Gastroesophageal sphincter (tissue), 4 donors: ENCODE measurements at regions not wholly inside any gene's neighbourhood (a gene's known extent, or its start where the extent isn't known, plus 50 kb on each side); places are given as distances from the start of the nearest gene placed in this dataset.

Source experiments
- ATAC-seq: fragments of 150-250 bp; one replicate; pipeline ENCODE4 v1.9.1; 2016; ENCODE audit warnings: mild to moderate bottlenecking, moderate library complexity
- H3K27ac ChIP-seq, 4 donors: fragments of 200-600 bp; sonication (generic) in 3 of 4; 1 replicate in 3 of 4; 2 replicates in 1 of 4; pipeline ENCODE4 v1.5.1; 2016 to 2019
- H3K27me3 ChIP-seq: fragments of 200-600 bp; sonication (generic); one replicate; pipeline ENCODE4 v1.5.1; 2019
- H3K36me3 ChIP-seq, 2 donors: fragments of 200-600 bp; sonication (generic); one replicate each; pipeline ENCODE4 v1.5.1; 2019; ENCODE audit warnings: control low read depth in 1 of 2
- H3K4me1 ChIP-seq, 3 donors: fragments of 200-600 bp; sonication (generic); 1 replicate in 2 of 3; 2 replicates in 1 of 3; pipeline ENCODE4 v1.5.1; 2016 to 2019; ENCODE audit warnings: control low read depth in 2 of 3
- H3K4me3 ChIP-seq, 2 donors: fragments of 200-600 bp; sonication (generic); one replicate each; pipeline ENCODE4 v1.5.1; 2019; ENCODE audit warnings: mild to moderate bottlenecking in 1 of 2, moderate library complexity in 1 of 2
- H3K9me3 ChIP-seq, 3 donors: fragments of 200-600 bp; sonication (generic); one replicate each; pipeline ENCODE4 v1.5.1; 2017 to 2019; ENCODE audit warnings: control low read depth in 2 of 3
- EP300 ChIP-seq: sonication (generic); formaldehyde crosslinking; IDR thresholded peaks from one replicate; pipeline ENCODE4 v1.6.1; 2017; ENCODE audit warnings: antibody characterized with exemption, mild to moderate bottlenecking
- POLR2A ChIP-seq, 2 donors: fragments of 450-650 bp; IDR thresholded peaks; one replicate each; pipeline ENCODE4 v1.6.1; 2017; ENCODE audit warnings: antibody characterized with exemption in 2 of 2, mild to moderate bottlenecking in 2 of 2, moderate library complexity in 1 of 2
- POLR2AphosphoS5 ChIP-seq: sonication (generic); formaldehyde crosslinking; IDR thresholded peaks from one replicate; pipeline ENCODE4 v1.6.1; 2017; ENCODE audit warnings: antibody characterized with exemption
- WGBS, 2 donors: methylation state at CpG; one replicate each; pipeline ENCODE4 v1.1.5; 2018; ENCODE audit warnings: low coverage in 1 of 2; 5-methylcytosine and 5-hydroxymethylcytosine counted together
- TF ChIP-seq, protein P1 (sequence below), 4 experiments: fragments of 200-600 bp in 2 of 4; fragments of 450-650 bp in 2 of 4; sonication (generic) in 1 of 4; IDR thresholded peaks; one replicate each; pipeline ENCODE4 v1.5.1; 2017 to 2019; ENCODE audit warnings: antibody characterized with exemption in 4 of 4, mild to moderate bottlenecking in 2 of 4, moderate library complexity in 2 of 4

DNA sequence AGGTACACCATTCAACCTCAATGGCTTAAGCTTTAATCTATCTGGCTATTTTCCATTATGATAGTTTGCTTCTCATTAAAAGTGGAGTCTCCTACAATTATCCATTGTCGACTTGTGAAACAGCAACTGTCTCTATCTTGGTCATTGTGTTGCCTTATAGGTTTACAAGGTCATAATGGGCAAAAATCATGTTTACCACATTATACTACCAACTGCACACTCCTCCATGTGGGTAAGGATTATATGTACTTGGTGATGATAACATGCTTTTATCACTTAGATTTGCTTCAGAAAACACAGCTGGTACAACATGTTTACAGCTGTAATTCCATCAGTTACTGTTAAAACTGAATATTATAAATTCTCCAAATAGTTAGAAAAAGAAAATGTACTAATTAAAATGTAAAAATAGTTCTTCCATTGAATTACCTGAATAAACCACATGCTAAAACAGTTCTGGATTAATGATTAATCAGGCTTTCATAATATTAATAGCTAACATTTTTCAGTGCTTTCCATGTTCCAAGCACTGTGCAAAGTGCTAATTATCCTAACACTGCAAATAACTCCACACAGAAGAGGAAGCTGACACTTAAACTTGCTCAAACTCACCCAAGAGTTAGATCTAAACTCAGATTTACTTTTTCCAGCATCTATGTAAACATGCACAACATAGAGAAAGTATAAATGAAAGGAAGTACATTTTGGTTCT lies 96.7 kb downstream of the OGFRL1 start:
- TF ChIP-seq, protein P1, sequence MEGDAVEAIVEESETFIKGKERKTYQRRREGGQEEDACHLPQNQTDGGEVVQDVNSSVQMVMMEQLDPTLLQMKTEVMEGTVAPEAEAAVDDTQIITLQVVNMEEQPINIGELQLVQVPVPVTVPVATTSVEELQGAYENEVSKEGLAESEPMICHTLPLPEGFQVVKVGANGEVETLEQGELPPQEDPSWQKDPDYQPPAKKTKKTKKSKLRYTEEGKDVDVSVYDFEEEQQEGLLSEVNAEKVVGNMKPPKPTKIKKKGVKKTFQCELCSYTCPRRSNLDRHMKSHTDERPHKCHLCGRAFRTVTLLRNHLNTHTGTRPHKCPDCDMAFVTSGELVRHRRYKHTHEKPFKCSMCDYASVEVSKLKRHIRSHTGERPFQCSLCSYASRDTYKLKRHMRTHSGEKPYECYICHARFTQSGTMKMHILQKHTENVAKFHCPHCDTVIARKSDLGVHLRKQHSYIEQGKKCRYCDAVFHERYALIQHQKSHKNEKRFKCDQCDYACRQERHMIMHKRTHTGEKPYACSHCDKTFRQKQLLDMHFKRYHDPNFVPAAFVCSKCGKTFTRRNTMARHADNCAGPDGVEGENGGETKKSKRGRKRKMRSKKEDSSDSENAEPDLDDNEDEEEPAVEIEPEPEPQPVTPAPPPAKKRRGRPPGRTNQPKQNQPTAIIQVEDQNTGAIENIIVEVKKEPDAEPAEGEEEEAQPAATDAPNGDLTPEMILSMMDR (IDR thresholded peaks at IDR 0.05): no peak
- no peak for TF ChIP-seq EP300
- WGBS, 2 donors: 93 to 100% methylated on average over 1 of the region's 1 CpG
- ATAC-seq: no peak

DNA sequence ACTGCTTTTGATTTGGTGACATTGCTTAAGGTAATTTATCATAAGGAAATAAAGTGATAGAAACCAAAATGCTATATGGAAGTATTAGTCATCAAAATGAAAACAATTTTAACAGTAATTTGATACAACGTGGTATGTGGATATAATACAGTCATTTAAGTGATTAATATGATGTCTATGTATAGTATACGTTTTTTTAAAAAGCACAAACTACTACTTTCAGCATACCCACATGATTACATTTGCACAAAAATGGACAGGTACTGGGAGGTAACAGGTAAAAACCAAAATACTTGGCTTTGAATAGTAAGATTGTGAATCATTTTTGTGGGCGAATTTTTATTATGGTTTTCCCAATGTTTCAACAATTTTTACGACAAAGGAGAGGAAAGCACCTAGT lies 97.6 kb downstream of the OGFRL1 start:
- Histone ChIP-seq H3K4me1 (peaks cover 3 to 76% (median 12%) of the 10 kb centered on the region in 3 donors), H3K4me3 (no peak overlapping the region), H3K27me3 (no peaks in the 10 kb centered on the region), H3K9me3 (no peaks in the 10 kb centered on the region), H3K36me3 (peaks cover 0 to 5% of the 10 kb centered on the region in 2 donors), H3K27ac (no peak overlapping the region)
- 71 to 78% methylated on average over 4 of the region's 4 CpGs for WGBS, 2 donors
- TF ChIP-seq POLR2A (IDR thresholded peaks at IDR 0.05): no peak
- no peak for TF ChIP-seq EP300
- no peak for TF ChIP-seq POLR2AphosphoS5
- TF ChIP-seq, protein P1 (IDR thresholded peaks at IDR 0.05): no peak
- no peak for ATAC-seq

More for the DNA sequence above, 96.7 kb downstream of the OGFRL1 start:
- Histone ChIP-seq H3K36me3 (peaks cover 0 to 5% of the 10 kb centered on the region in 2 donors), H3K27me3 (no peaks in the 10 kb centered on the region), H3K27ac (peak overlapping the region in 1 of 4 donors; percentile 24), H3K9me3 (no peaks in the 10 kb centered on the region), H3K4me3 (no peak overlapping the region), H3K4me1 (peaks cover 3 to 66% (median 12%) of the 10 kb centered on the region in 3 donors)

DNA sequence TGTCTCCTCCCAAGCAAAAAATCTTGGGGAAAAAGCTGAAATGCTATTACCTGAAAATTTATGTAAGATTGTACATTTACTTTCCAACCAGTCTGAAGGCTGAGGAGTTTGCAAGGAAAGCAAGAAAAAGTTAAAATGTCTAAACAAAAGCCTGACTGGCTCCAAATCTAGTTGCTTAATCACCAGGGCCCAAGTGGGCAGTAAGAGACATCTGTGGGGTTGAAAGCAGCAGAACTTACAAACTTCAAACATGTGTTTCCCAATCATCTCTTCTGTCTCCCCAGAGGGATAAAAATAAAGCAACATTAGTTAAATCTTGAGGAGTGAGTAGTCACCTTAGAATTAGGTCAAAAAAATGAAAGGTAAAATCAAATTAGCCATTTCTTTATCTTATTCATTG lies 98.6 kb downstream of the OGFRL1 start:
- ATAC-seq: peak; percentile 51
- Histone ChIP-seq H3K27ac (no peak overlapping the region), H3K4me1 (peaks cover 3 to 82% (median 12%) of the 10 kb centered on the region in 3 donors), H3K27me3 (no peaks in the 10 kb centered on the region), H3K9me3 (no peaks in the 10 kb centered on the region), H3K36me3 (peaks cover 0 to 5% of the 10 kb centered on the region in 2 donors), H3K4me3 (no peak overlapping the region)
- no peak for TF ChIP-seq POLR2AphosphoS5
- TF ChIP-seq EP300: no peak
- no peak for TF ChIP-seq POLR2A (IDR thresholded peaks at IDR 0.05)
- TF ChIP-seq, protein P1 (IDR thresholded peaks at IDR 0.05): no peak

DNA sequence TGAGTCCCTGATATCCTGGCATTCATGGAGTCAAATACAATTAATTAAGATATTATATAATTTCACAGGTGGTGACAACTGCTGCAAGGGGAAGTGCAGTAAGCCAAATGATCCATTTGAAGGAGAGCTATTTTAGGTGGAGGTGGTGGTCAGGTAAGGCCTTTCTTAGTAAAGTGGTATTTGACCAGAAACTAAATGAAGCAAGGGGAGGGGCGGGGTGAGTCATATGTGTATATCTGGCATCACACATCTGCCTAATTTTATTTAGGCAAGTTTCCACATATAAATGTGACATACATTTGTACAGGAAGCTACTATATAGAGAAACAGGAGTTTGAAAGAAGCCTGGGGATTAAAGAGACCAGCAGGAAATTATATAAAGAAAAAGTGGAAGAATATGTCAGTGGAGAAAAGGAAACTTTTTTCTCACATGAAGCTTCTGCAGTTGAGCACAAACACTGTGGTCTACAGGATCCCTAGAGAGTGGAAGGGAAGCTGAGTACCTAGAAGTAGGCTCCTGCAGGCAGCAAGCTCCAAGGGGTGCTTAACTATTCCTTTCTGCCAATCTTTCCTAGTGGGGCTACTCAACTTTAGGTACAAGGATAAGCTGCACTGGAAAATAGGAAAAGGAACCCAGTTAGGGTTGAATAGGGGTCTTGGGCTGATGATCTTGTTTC lies 99.6 kb downstream of the OGFRL1 start:
- H3K9me3 ChIP-seq: no peaks in the 10 kb centered on the region
- no peak overlapping the region for H3K4me3 ChIP-seq
- TF ChIP-seq EP300: no peak
- no peak for TF ChIP-seq POLR2AphosphoS5
- TF ChIP-seq POLR2A (IDR thresholded peaks at IDR 0.05): no peak
- TF ChIP-seq, protein P1 (IDR thresholded peaks at IDR 0.05): no peak
- H3K27ac ChIP-seq: peak overlapping the region in 1 of 4 donors; percentile 47
- H3K27me3 ChIP-seq: no peaks in the 10 kb centered on the region
- H3K4me1 ChIP-seq: peaks cover 3 to 89% (median 17%) of the 10 kb centered on the region in 3 donors
- WGBS, 2 donors: 92 to 100% methylated on average over 1 of the region's 1 CpG
- peaks cover 0 to 4% of the 10 kb centered on the region in 2 donors for H3K36me3 ChIP-seq
- ATAC-seq: no peak
